Transverse colon (tissue), 4 donors: ENCODE measurements at regions not wholly inside any gene's neighbourhood (a gene's known extent, or its start where the extent isn't known, plus 50 kb on each side); places are given as distances from the start of the nearest gene placed in this dataset.

Experiments used
- DNase-seq: peaks from one replicate; pipeline ENCODE4 v3.0.0-alpha.2; 2019
- H3K27ac ChIP-seq, 4 donors: fragments of 200-600 bp; sonication (generic); 2 replicates each; pipeline ENCODE4 v1.5.1; 2016 to 2018; ENCODE audit warnings: inconsistent platforms in 4 of 4
- H3K27me3 ChIP-seq: fragments of 200-600 bp; sonication (generic); 2 replicates; pipeline ENCODE4 v1.5.1; 2017; ENCODE audit warnings: inconsistent platforms
- H3K36me3 ChIP-seq, 4 donors: fragments of 200-600 bp; sonication (generic); 2 replicates each; pipeline ENCODE4 v1.5.1; 2017 to 2019; ENCODE audit warnings: inconsistent platforms in 4 of 4
- H3K4me1 ChIP-seq, 4 donors: fragments of 200-600 bp; sonication (generic); 2 replicates each; pipeline ENCODE4 v1.5.1; 2017 to 2020; ENCODE audit warnings: inconsistent platforms in 4 of 4
- H3K4me3 ChIP-seq, 4 donors: fragments of 200-600 bp; sonication (generic); 1 replicate in 1 of 4; 2 replicates in 3 of 4; pipeline versions ENCODE4 v1.5.1 to v1.6.1; 2017 to 2019; ENCODE audit warnings: inconsistent platforms in 4 of 4
- H3K9me3 ChIP-seq, 2 donors: fragments of 200-600 bp; sonication (generic); 2 replicates each; pipeline ENCODE4 v1.5.1; 2017 to 2019; ENCODE audit warnings: inconsistent platforms in 2 of 2
- CTCF ChIP-seq, 5 experiments: fragments of 200-600 bp in 3 of 5; fragments of 450-650 bp in 2 of 5; sonication (generic) in 3 of 5; IDR thresholded peaks; 1 replicate in 2 of 5; 2 replicates in 3 of 5; pipeline ENCODE4 v1.5.1; 2016 to 2017; ENCODE audit warnings: antibody characterized with exemption in 5 of 5, inconsistent platforms in 3 of 5, mild to moderate bottlenecking in 2 of 5, moderate library complexity in 1 of 5
- EP300 ChIP-seq: sonication (generic); formaldehyde crosslinking; IDR thresholded peaks from one replicate; pipeline ENCODE4 v1.6.1; 2017; ENCODE audit warnings: antibody characterized with exemption, low read depth
- POLR2A ChIP-seq: fragments of 450-650 bp; IDR thresholded peaks from one replicate; pipeline ENCODE4 v1.6.1; 2016; ENCODE audit warnings: antibody characterized with exemption, mild to moderate bottlenecking, moderate library complexity
- POLR2AphosphoS5 ChIP-seq, 3 donors: sonication (generic); formaldehyde crosslinking; IDR thresholded peaks; one replicate each; pipeline ENCODE4 v1.6.1; 2016; ENCODE audit warnings: antibody characterized with exemption in 3 of 3
- WGBS, 2 donors: methylation state at CpG; one replicate each; pipeline ENCODE4 v1.1.5; 2018; ENCODE audit warnings: low coverage in 1 of 2; 5-methylcytosine and 5-hydroxymethylcytosine counted together
- in situ Hi-C, 4 donors: fragments of 200-750 bp; cut with MboI; loops; one replicate each; pipeline versions ENCODE4 v1.15.0 to v1.15.1; 2017; ENCODE audit warnings: low sequenced_read_pairs in 3 of 4, low pct_ligation_motif_present in 1 of 4, low pct_unique_long_range_greater_than_20kb in 1 of 4
- intact Hi-C: fragments of 100-400 bp; cut with DNase I; formaldehyde crosslinking; loops from one replicate; pipeline ENCODE4 v1.15.1; 2023; ENCODE audit warnings: low total_unique reads

DNA sequence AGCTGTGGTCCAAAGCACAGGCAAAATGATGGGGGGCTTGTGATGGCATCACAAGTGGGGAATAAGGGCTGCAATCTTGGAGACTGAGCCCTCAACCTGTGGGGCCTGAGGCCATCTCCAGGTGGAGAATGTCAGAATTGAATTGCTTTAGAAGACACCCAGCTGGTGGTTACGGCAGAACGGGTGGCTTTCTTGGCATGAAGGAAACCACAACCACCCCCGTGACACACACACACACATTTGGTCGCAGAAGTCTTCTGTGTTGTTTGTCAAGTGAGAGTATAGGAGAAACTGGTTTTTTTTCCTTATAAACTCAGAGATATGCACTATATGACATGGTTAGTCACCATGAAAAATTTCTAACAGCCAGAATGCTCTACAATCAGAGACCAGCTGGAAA lies 139.5 kb upstream of the CDH4 start:
- no peaks in the 10 kb centered on the region for H3K36me3 ChIP-seq
- no peak for DNase-seq
- in situ Hi-C loops (no loop called here), intact Hi-C loops (no loop called here)
- no peaks in the 10 kb centered on the region for H3K4me1 ChIP-seq
- no peak for TF ChIP-seq POLR2AphosphoS5 (IDR thresholded peaks at IDR 0.05)
- no peak overlapping the region for H3K4me3 ChIP-seq
- H3K27me3 ChIP-seq: no peaks in the 10 kb centered on the region
- H3K9me3 ChIP-seq: no peaks in the 10 kb centered on the region
- 49 to 85% methylated on average over 4 of the region's 4 CpGs for WGBS, 2 donors
- H3K27ac ChIP-seq: no peak overlapping the region

DNA sequence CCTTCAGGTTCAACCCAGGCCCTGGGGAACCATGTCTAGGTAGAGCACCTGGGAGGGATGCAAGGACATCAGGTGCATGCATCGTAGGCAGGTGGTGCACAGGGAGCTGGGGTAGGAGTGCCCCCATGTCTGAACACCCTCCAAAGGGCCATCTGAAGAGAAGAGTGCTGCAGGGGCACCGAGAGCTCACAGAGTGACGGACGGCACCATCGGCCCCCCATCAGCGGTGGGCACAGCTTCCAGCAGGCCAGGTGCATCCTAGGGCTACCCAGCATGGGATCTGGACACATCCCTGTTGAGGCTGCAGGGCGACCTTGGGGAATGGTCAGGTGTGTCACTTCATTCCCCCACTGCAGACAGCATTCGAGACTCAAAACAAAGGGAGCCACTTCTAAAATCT lies 138.3 kb upstream of the CDH4 start:
- H3K9me3 ChIP-seq: no peaks in the 10 kb centered on the region
- DNase-seq: no peak
- intact Hi-C loops: no loop called here
- no peak overlapping the region for H3K27ac ChIP-seq
- no peaks in the 10 kb centered on the region for H3K36me3 ChIP-seq
- 90% methylated on average over 8 of the region's 8 CpGs; no CpG with 5 or more reads in 1 of the 2 donors for WGBS, 2 donors
- in situ Hi-C loops: no loop called here
- H3K4me1 ChIP-seq: no peaks in the 10 kb centered on the region
- H3K4me3 ChIP-seq: no peak overlapping the region
- TF ChIP-seq POLR2AphosphoS5 (IDR thresholded peaks at IDR 0.05) (no peak), EP300 (no peak), CTCF (IDR thresholded peaks at IDR 0.05) (no peak), POLR2A (no peak)
- peaks cover under 1% of the 10 kb centered on the region for H3K27me3 ChIP-seq

GRCh38 chr20:61114493-61115175 lies 137.4 kb upstream of the CDH4 start:
- intact Hi-C loops: no loop called here

GRCh38 chr20:61115364-61116065 lies 136.5 kb upstream of the CDH4 start:
- Histone ChIP-seq H3K4me1 (no peaks in the 10 kb centered on the region), H3K27ac (no peak overlapping the region), H3K9me3 (no peaks in the 10 kb centered on the region), H3K4me3 (no peak overlapping the region), H3K36me3 (no peaks in the 10 kb centered on the region), H3K27me3 (peaks cover 3% of the 10 kb centered on the region)
- intact Hi-C loops: no loop called here
- in situ Hi-C loops: no loop called here
- WGBS, 2 donors: 51 to 52% methylated on average over 4 to 8 of the region's 8 CpGs
- DNase-seq: no peak
- TF ChIP-seq EP300: no peak
- no peak for TF ChIP-seq POLR2A
- no peak for TF ChIP-seq CTCF (IDR thresholded peaks at IDR 0.05)
- TF ChIP-seq POLR2AphosphoS5 (IDR thresholded peaks at IDR 0.05): no peak

More at GRCh38 chr20:61114493-61115175, 137.4 kb upstream of the CDH4 start:
- Histone ChIP-seq H3K27ac (no peak overlapping the region), H3K27me3 (peaks cover 3% of the 10 kb centered on the region), H3K36me3 (no peaks in the 10 kb centered on the region), H3K4me1 (no peaks in the 10 kb centered on the region), H3K4me3 (no peak overlapping the region), H3K9me3 (no peaks in the 10 kb centered on the region)
- TF ChIP-seq CTCF (IDR thresholded peaks at IDR 0.05) (no peak), POLR2AphosphoS5 (IDR thresholded peaks at IDR 0.05) (no peak), POLR2A (no peak), EP300 (no peak)
- no peak for DNase-seq
- in situ Hi-C loops: no loop called here
- WGBS, 2 donors: 86 to 91% methylated on average over 14 to 18 of the region's 18 CpGs
